Osteocyte (in vitro differentiated cells): ENCODE measurements at regions not wholly inside any gene's neighbourhood (a gene's known extent, or its start where the extent isn't known, plus 50 kb on each side); places are given as distances from the start of the nearest gene placed in this dataset.

ENCODE experiments used
- DNase-seq: peaks from one replicate; pipeline ENCODE4 v3.0.0; 2021; ENCODE audit warnings: mixed read lengths; ENCODE audit not compliant: unreplicated experiment; ENCODE audit errors: extremely low spot score
- H3K27ac Mint-ChIP-seq: one replicate; pipeline ENCODE4 v1.8.0; 2021; ENCODE audit warnings: mild to moderate bottlenecking, mixed read lengths; ENCODE audit not compliant: unreplicated experiment
- H3K27me3 Mint-ChIP-seq: one replicate; pipeline ENCODE4 v1.8.0; 2021; ENCODE audit warnings: mixed read lengths; ENCODE audit not compliant: unreplicated experiment
- H3K36me3 Mint-ChIP-seq: one replicate; pipeline ENCODE4 v1.8.0; 2021; ENCODE audit warnings: mixed read lengths; ENCODE audit not compliant: unreplicated experiment
- H3K4me1 Mint-ChIP-seq: one replicate; pipeline ENCODE4 v1.8.0; 2021; ENCODE audit warnings: mixed read lengths; ENCODE audit not compliant: unreplicated experiment
- H3K4me3 Mint-ChIP-seq: one replicate; pipeline ENCODE4 v1.8.0; 2021; ENCODE audit warnings: mild to moderate bottlenecking, moderate library complexity, mixed read lengths; ENCODE audit not compliant: unreplicated experiment
- H3K9me3 Mint-ChIP-seq: one replicate; pipeline ENCODE4 v1.8.0; 2021; ENCODE audit warnings: mixed read lengths; ENCODE audit not compliant: unreplicated experiment
- TF ChIP-seq, protein P1 (sequence below): fragments of 200-600 bp; sonication (generic); IDR thresholded peaks from 2 replicates; pipeline ENCODE4 v1.5.0; 2021; ENCODE audit warnings: antibody characterized with exemption, mild to moderate bottlenecking, moderate library complexity

DNA sequence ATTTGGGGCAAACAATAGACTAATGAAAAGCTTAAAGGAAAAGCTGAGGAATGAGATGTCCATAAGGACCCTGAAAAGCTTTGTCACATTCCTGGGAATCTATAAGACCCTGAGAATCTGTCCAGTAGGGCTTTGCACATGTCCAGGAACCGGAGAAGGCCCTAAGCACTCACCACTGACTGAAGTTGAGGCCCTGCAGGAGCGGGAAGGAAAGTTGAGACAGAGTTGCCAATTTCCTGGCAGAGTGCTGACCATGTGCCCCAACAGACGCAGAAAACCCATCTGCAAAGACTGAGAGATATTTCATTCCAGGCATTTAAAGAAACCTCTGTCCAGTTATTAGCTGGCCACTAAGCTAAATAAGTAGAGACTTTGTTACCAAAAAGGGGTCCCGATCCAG lies 890.5 kb downstream of the UQCRFS1 start:
- TF ChIP-seq, protein P1, sequence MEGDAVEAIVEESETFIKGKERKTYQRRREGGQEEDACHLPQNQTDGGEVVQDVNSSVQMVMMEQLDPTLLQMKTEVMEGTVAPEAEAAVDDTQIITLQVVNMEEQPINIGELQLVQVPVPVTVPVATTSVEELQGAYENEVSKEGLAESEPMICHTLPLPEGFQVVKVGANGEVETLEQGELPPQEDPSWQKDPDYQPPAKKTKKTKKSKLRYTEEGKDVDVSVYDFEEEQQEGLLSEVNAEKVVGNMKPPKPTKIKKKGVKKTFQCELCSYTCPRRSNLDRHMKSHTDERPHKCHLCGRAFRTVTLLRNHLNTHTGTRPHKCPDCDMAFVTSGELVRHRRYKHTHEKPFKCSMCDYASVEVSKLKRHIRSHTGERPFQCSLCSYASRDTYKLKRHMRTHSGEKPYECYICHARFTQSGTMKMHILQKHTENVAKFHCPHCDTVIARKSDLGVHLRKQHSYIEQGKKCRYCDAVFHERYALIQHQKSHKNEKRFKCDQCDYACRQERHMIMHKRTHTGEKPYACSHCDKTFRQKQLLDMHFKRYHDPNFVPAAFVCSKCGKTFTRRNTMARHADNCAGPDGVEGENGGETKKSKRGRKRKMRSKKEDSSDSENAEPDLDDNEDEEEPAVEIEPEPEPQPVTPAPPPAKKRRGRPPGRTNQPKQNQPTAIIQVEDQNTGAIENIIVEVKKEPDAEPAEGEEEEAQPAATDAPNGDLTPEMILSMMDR: no peak
- H3K4me1 Mint-ChIP-seq: no peaks in the 10 kb centered on the region
- H3K36me3 Mint-ChIP-seq: no peaks in the 10 kb centered on the region
- H3K9me3 Mint-ChIP-seq: no peaks in the 10 kb centered on the region
- no peak overlapping the region for H3K4me3 Mint-ChIP-seq
- no peak overlapping the region for H3K27ac Mint-ChIP-seq
- no peaks in the 10 kb centered on the region for H3K27me3 Mint-ChIP-seq
- no peak for DNase-seq

DNA sequence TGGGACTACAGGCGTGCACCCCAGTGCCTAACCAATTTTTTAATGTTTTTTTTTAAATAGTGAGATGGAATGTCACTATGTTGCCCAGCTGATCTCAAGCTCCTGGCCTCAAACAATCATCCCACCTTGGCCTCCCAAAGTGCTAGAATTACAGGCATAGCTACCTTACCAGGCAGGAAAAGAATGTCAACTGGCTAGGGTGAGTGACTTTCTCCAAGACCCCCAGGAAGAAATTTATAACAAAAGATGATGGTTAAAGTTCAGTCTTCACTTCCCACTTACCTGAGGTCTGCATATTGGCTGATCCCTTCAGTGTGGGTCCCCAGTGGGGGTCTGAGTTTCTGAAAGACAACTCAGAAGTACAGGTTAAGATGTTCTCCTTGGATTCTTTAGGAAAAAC lies 893.0 kb downstream of the UQCRFS1 start:
- Mint-ChIP-seq H3K4me1 (peaks cover 2% of the 10 kb centered on the region), H3K27ac (no peak overlapping the region), H3K9me3 (no peaks in the 10 kb centered on the region), H3K36me3 (no peaks in the 10 kb centered on the region), H3K4me3 (no peak overlapping the region), H3K27me3 (no peaks in the 10 kb centered on the region)
- no peak for DNase-seq
- TF ChIP-seq, protein P1: no peak

DNA sequence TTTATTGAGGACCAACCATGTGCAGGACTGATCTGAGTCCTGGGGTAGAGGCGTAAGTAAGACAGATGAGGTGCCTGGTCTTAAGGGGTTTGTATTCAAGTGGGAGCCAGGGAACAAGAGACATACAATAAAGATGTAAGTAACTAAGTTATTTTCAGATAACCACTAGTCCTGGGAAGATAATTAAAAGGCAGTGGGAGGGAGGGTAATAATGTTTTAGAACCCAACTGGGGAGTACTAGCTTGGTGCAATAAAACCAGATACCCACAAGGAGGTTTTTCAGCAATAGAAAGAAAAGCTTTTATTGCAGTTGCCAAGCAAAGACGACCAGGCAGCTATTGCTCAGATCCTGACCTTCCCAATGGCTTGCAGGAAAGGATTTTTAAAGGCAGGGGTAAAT lies 893.7 kb downstream of the UQCRFS1 start:
- no peak for DNase-seq
- H3K4me1 Mint-ChIP-seq: peaks cover 9% of the 10 kb centered on the region

DNA sequence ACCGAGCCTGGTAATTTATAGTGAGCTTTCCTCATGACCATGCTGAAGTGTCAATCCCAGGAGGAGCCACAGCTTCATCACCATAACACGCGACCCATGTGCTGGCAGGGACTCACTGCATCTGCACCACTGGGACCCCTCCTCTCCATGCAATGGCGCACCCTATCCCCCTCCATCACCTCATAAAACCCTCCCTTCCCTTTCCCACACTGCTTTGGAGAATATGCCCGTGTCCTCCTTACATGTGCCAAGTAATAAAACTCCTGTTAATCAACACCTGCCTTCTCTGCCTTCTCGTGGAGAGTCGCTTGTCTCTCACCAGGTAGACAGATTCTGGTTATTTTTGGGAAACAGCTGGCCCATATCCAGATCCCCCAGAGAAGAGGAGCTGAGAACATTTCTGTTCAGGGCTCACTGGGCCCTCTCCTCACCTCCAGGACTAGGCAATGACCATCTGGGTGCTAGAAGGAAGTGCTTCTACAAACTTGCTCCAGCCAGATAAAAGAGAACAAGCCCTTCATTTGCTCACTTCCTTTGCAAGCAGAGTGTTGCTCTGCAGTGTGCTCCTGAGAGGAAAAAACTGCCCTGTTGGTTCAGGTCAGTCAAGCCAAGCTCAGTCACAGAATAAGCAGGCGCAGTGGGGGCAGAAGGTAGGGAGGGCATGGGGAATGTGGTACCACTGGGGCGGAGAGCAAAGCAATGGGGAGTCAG lies 894.3 kb downstream of the UQCRFS1 start:
- no peak overlapping the region for H3K27ac Mint-ChIP-seq
- no peak overlapping the region for H3K4me3 Mint-ChIP-seq

More for the DNA sequence above, 893.7 kb downstream of the UQCRFS1 start:
- H3K27me3 Mint-ChIP-seq: no peaks in the 10 kb centered on the region
- H3K9me3 Mint-ChIP-seq: no peaks in the 10 kb centered on the region
- H3K4me3 Mint-ChIP-seq: no peak overlapping the region
- TF ChIP-seq, protein P1: no peak
- no peak overlapping the region for H3K27ac Mint-ChIP-seq
- no peaks in the 10 kb centered on the region for H3K36me3 Mint-ChIP-seq

DNA sequence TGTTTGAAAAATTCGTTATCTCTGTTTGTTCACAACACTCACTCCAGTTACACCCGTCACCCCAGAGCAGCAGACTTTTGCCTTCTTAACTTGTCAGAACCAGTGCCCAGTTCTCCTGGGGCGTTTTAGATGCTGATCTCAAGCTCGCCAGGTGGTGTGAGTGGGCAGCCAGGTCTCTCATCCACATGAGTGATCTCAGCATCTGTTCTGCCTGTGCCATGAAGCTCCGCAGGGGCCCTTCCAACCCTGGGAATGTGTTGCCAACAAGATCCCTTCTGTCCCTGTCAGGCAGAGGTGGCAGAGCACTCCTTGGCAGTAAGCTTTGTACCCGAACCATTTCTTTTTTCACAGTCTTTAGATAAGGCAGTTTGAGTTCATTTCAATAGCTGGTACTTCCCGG lies 896.5 kb downstream of the UQCRFS1 start:
- H3K4me1 Mint-ChIP-seq: peaks cover 25% of the 10 kb centered on the region
- H3K4me3 Mint-ChIP-seq: no peak overlapping the region
- no peak overlapping the region for H3K27ac Mint-ChIP-seq
- peaks cover 4% of the 10 kb centered on the region for H3K9me3 Mint-ChIP-seq
- H3K27me3 Mint-ChIP-seq: no peaks in the 10 kb centered on the region
- TF ChIP-seq, protein P1: no peak
- DNase-seq: no peak
- no peaks in the 10 kb centered on the region for H3K36me3 Mint-ChIP-seq

More for the DNA sequence above, 894.3 kb downstream of the UQCRFS1 start:
- DNase-seq: no peak
- TF ChIP-seq, protein P1: no peak
- peaks cover 15% of the 10 kb centered on the region for H3K4me1 Mint-ChIP-seq
- H3K27me3 Mint-ChIP-seq: no peaks in the 10 kb centered on the region
- no peaks in the 10 kb centered on the region for H3K9me3 Mint-ChIP-seq
- H3K36me3 Mint-ChIP-seq: no peaks in the 10 kb centered on the region
